GM12878 (cell line): ENCODE measurements at regions not wholly inside any gene's neighbourhood (a gene's known extent, or its start where the extent isn't known, plus 50 kb on each side); places are given as distances from the start of the nearest gene placed in this dataset.

Source experiments
- ATAC-seq: fragments of 200-7000 bp; cut with Tn5 transposase; 3 replicates; pipeline ENCODE4 v1.9.1; 2020; ENCODE audit warnings: mild to moderate bottlenecking, moderate library complexity
- BruUV-seq: library from RNA; stranded (reverse); fragments of 400-500 nt; replicated peaks from 2 replicates; lab custom pipeline; 2021; lab: Mats Ljungman, UMichigan
- CTCF ChIA-PET: fragments of 300-600 bp; sonication (Branson Sonifier 250); formaldehyde crosslinking; extraction: SDS; loops from one replicate; lab custom pipeline; 2021; ENCODE audit warnings: inconsistent platforms; lab: Yijun Ruan, JAX
- POLR2A ChIA-PET: fragments of 350-600 bp; formaldehyde crosslinking; extraction: SDS; loops from one replicate; lab custom pipeline; 2021; ENCODE audit warnings: inconsistent platforms; lab: Charles Lee
- RAD21 ChIA-PET: fragments of 300-600 bp; sonication (Branson Sonifier 250); formaldehyde crosslinking; loops from one replicate; lab custom pipeline; 2023; ENCODE audit warnings: antibody characterized with exemption; ENCODE audit not compliant: unreplicated experiment; lab: Charles Lee
- SMC1A ChIA-PET: fragments of 300-600 bp; sonication (Branson Sonifier 250); formaldehyde crosslinking; loops from one replicate; lab custom pipeline; 2023; ENCODE audit not compliant: unreplicated experiment, uncharacterized antibody; lab: Charles Lee
- DNase-seq: peaks from one replicate; pipeline ENCODE4 v3.0.0-alpha.2; 2011; ENCODE audit warnings: low read depth, low spot score
- FAIRE-seq: peaks from 3 replicates; lab custom pipeline; 2011; peaks lifted over from hg19 to GRCh38; lab: Jason Lieb, UNC
- H2AFZ ChIP-seq: 2 replicates; pipeline ENCODE4 v1.6.0; 2011; ENCODE audit warnings: low read depth, low read length, control low read depth; ENCODE audit not compliant: control insufficient read depth
- H3K27ac ChIP-seq: 2 replicates; pipeline ENCODE4 v1.5.1; 2011; ENCODE audit warnings: control low read depth; ENCODE audit not compliant: control insufficient read depth, insufficient read depth
- H3K27me3 ChIP-seq, 2 experiments: replicated peaks in 1 of 2; 2 replicates each; pipeline versions ENCODE4 v1.6.0 to v1.6.1; 2011; ENCODE audit warnings: low read length in 1 of 2; ENCODE audit not compliant: control insufficient read depth in 2 of 2, insufficient read depth in 2 of 2
- H3K36me3 ChIP-seq, 2 experiments: 2 replicates each; pipeline ENCODE4 v1.5.1; 2011; ENCODE audit warnings: low read length in 1 of 2; ENCODE audit not compliant: control insufficient read depth in 2 of 2, insufficient read depth in 2 of 2
- H3K4me1 ChIP-seq: 2 replicates; pipeline ENCODE4 v1.6.1; 2011; ENCODE audit warnings: mild to moderate bottlenecking, low read length, moderate library complexity, mixed read lengths; ENCODE audit not compliant: control insufficient read depth, insufficient read depth
- H3K4me2 ChIP-seq: 2 replicates; pipeline ENCODE4 v1.6.0; 2011; ENCODE audit warnings: control low read depth; ENCODE audit not compliant: control insufficient read depth, insufficient read depth
- H3K4me3 ChIP-seq: fragments of 200-600 bp; sonication (generic); 2 replicates; pipeline ENCODE4 v1.5.1; 2016
- H3K79me2 ChIP-seq: 2 replicates; pipeline ENCODE4 v1.6.0; 2011; ENCODE audit warnings: low read length; ENCODE audit not compliant: control insufficient read depth, insufficient read depth
- H3K9ac ChIP-seq: 2 replicates; pipeline ENCODE4 v1.8.0; 2011; ENCODE audit warnings: low read length, control low read depth, mixed read lengths; ENCODE audit not compliant: control insufficient read depth, insufficient read depth
- H3K9me3 ChIP-seq: replicated peaks from 3 replicates; pipeline ENCODE4 v1.5.1; 2011; ENCODE audit warnings: mild to moderate bottlenecking, low read length; ENCODE audit not compliant: control insufficient read depth, insufficient read depth
- H4K20me1 ChIP-seq: 2 replicates; pipeline ENCODE4 v1.6.0; 2011; ENCODE audit not compliant: control insufficient read depth, insufficient read depth
- BCL11A ChIP-seq: IDR thresholded peaks from 2 replicates; pipeline ENCODE4 v1.6.1; 2011; ENCODE audit warnings: low read depth, low read length
- HDGF ChIP-seq: fragments of 450-650 bp; IDR thresholded peaks from 2 replicates; pipeline ENCODE4 v1.6.1; 2016; ENCODE audit warnings: antibody characterized with exemption
- KLF5 ChIP-seq: fragments of 450-650 bp; IDR thresholded peaks from 2 replicates; pipeline ENCODE4 v1.6.1; 2014; ENCODE audit warnings: mild to moderate bottlenecking; ENCODE audit not compliant: partially characterized antibody
- NFIC ChIP-seq: IDR thresholded peaks from 2 replicates; pipeline ENCODE4 v1.6.1; 2012; ENCODE audit warnings: low read depth, mild to moderate bottlenecking, inconsistent platforms, low read length, moderate library complexity
- PAX5 ChIP-seq: IDR thresholded peaks from 2 replicates; pipeline ENCODE4 v1.6.1; 2011; ENCODE audit warnings: low read depth, low read length, borderline replicate concordance
- RBBP5 ChIP-seq: fragments of 200-600 bp; sonication (generic); conservative IDR thresholded peaks from 2 replicates; pipeline ENCODE4 v1.6.1; 2016
- RFX5 ChIP-seq: IDR thresholded peaks from 2 replicates; pipeline ENCODE4 v1.6.1; 2011; ENCODE audit warnings: low read depth, low read length, improper control_type of control experiment
- RUNX3 ChIP-seq: IDR thresholded peaks from 2 replicates; pipeline ENCODE4 v1.6.1; 2012; ENCODE audit warnings: low read length, inconsistent platforms
- SMARCA5 ChIP-seq: fragments of 450-650 bp; IDR thresholded peaks from 2 replicates; pipeline ENCODE4 v1.6.1; 2017; ENCODE audit warnings: mild to moderate bottlenecking
- STAT3 ChIP-seq: IDR thresholded peaks from 2 replicates; pipeline ENCODE4 v1.6.1; 2011; ENCODE audit warnings: low read depth, low read length, improper control_type of control experiment
- TAF1 ChIP-seq: IDR thresholded peaks from 2 replicates; pipeline ENCODE4 v1.6.1; 2011; ENCODE audit warnings: mild to moderate bottlenecking, low read depth, low read length, borderline replicate concordance
- WGBS: methylation state at CpG from one replicate; pipeline ENCODE4 v1.1.6; 2016; ENCODE audit warnings: low lambda C conversion rate; ENCODE audit not compliant: insufficient replicate concordance, insufficient coverage; ENCODE audit errors: missing lambda C conversion rate; 5-methylcytosine and 5-hydroxymethylcytosine counted together
- in situ Hi-C: fragments of 300-500 bp; cut with MboI; formaldehyde crosslinking; loops from 9 replicates; pipeline ENCODE4 v1.14.3; 2018; ENCODE audit warnings: mixed read lengths
- intact Hi-C: fragments of 100-400 bp; cut with micrococcal nuclease; formaldehyde crosslinking; loops from one replicate; pipeline ENCODE4 v1.14.2; 2022; ENCODE audit not compliant: unreplicated experiment
- TF ChIP-seq, protein P1 (sequence below): IDR thresholded peaks from 2 replicates; pipeline ENCODE4 v1.6.1; 2012; ENCODE audit warnings: low read depth, low read length, improper control_type of control experiment
- TF ChIP-seq, protein P2 (sequence below): IDR thresholded peaks from 2 replicates; pipeline ENCODE4 v1.6.1; 2012; ENCODE audit warnings: low read depth, low read length, improper control_type of control experiment

DNA sequence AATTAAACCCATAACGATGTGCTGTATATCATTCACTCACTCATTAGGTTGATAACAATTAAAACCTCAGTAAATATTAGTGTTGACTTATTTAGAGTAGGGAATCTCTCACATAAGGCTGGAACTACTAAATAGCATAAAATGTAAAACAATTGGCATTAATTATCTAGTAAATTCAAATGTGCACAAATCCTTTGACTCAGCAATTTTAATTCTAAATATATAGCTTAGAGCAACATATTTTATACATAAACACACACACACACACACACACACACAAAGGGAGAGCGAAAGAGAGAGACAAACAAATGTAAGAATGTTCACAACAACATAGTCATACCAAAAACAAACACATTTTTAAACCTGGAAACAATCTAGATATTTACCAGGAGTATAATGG is 443.1 kb upstream of the KCNH7 start:
- in situ Hi-C loops: no loop called here
- SMC1A ChIA-PET: no interaction called here
- H3K79me2 ChIP-seq: no peaks in the 10 kb centered on the region
- TF ChIP-seq PAX5 (no peak), RFX5 (no peak), KLF5 (no peak), STAT3 (no peak), RBBP5 (no peak), TAF1 (no peak), BCL11A (no peak), SMARCA5 (no peak), HDGF (no peak), NFIC (no peak), RUNX3 (no peak)
- TF ChIP-seq, protein P1, sequence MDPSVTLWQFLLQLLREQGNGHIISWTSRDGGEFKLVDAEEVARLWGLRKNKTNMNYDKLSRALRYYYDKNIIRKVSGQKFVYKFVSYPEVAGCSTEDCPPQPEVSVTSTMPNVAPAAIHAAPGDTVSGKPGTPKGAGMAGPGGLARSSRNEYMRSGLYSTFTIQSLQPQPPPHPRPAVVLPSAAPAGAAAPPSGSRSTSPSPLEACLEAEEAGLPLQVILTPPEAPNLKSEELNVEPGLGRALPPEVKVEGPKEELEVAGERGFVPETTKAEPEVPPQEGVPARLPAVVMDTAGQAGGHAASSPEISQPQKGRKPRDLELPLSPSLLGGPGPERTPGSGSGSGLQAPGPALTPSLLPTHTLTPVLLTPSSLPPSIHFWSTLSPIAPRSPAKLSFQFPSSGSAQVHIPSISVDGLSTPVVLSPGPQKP: no peak
- TF ChIP-seq, protein P2, sequence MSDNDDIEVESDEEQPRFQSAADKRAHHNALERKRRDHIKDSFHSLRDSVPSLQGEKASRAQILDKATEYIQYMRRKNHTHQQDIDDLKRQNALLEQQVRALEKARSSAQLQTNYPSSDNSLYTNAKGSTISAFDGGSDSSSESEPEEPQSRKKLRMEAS: no peak
- TF ChIP-seq, all 136 proteins: peak for 0
- no peak overlapping the region for H3K4me2 ChIP-seq
- no peak overlapping the region for H3K27ac ChIP-seq
- ChIA-PET RAD21 (no interaction called here), POLR2A (no interaction called here), CTCF (interaction anchor here (0.5 kb wide), 1 partner anchor 642 kb away, joined by 3 read pairs; no protein-coding TSS in a partner anchor)
- DNase-seq (no peak), ATAC-seq (no peak), FAIRE-seq (no peak)
- no peaks in the 10 kb centered on the region for H3K4me1 ChIP-seq
- no peak overlapping the region for H2AFZ ChIP-seq
- no peaks in the 10 kb centered on the region for H3K9me3 ChIP-seq
- H3K4me3 ChIP-seq: no peak overlapping the region
- H3K9ac ChIP-seq: no peak overlapping the region
- 3% methylated on average over 2 of the region's 2 CpGs for WGBS
- intact Hi-C loops: no loop called here
- H3K36me3 ChIP-seq: no peaks in the 10 kb centered on the region
- no peaks in the 10 kb centered on the region for H4K20me1 ChIP-seq
- BruUV-seq: no TSS peak
- H3K27me3 ChIP-seq: no peaks in the 10 kb centered on the region
